ENCODE measurements at regions not wholly inside any gene's neighbourhood (a gene's known extent, or its start where the extent isn't known, plus 50 kb on each side); places are given as distances from the start of the nearest gene placed in this dataset.

- Histone ChIP-seq H3K9me3 (ENCODE audit: control insufficient read depth, low read depth, low read length) (no peaks in the 10 kb centered on the region), H2BK12ac (ENCODE audit: insufficient read length, low read depth, low read length) (no peak overlapping the region), H3K18ac (ENCODE audit: insufficient read length, low read depth, low read length) (no peak overlapping the region), H3K4me1 (ENCODE audit: insufficient read depth, low read length) (no peaks in the 10 kb centered on the region), H3K27me3 (ENCODE audit: insufficient read depth, low read length) (no peaks in the 10 kb centered on the region), H3K23me2 (ENCODE audit: insufficient read length, low read depth, low read length, poor library complexity, severe bottlenecking) (no peaks in the 10 kb centered on the region), H3T11ph (ENCODE audit: low read length) (no peak overlapping the region), H3K56ac (ENCODE audit: insufficient read length, low read depth, low read length) (no peak overlapping the region), H3K4me2 (ENCODE audit: insufficient read depth, insufficient read length, low read length) (no peak overlapping the region), H3K27ac (ENCODE audit: insufficient read length, low read depth, low read length) (no peak overlapping the region), H3K14ac (ENCODE audit: insufficient read depth, low read length) (no peak overlapping the region), H3K79me2 (ENCODE audit: insufficient read depth, low read length) (no peaks in the 10 kb centered on the region), H2BK5ac (ENCODE audit: insufficient read length, low read length) (no peak overlapping the region), H2BK15ac (ENCODE audit: low read depth, low read length) (no peak overlapping the region), H4K8ac (replicated peaks; ENCODE audit: insufficient read length, low read depth, low read length) (no peak overlapping the region), H2BK120ac (ENCODE audit: low read depth, low read length, poor library complexity, severe bottlenecking) (no peak overlapping the region), H4K5ac (ENCODE audit: insufficient read length, low read depth, low read length) (no peak overlapping the region), H3K23ac (ENCODE audit: insufficient read length, low read depth, low read length) (no peak overlapping the region), H3K79me1 (ENCODE audit: insufficient read depth, low read depth, low read length, poor library complexity, severe bottlenecking) (no peaks in the 10 kb centered on the region), H4K20me1 (ENCODE audit: control insufficient read depth, insufficient read depth, insufficient read length) (no peaks in the 10 kb centered on the region), H2BK20ac (ENCODE audit: low read depth, low read length, poor library complexity, severe bottlenecking) (no peak overlapping the region), H3K9ac (ENCODE audit: extremely low read depth, insufficient read length, low read length) (no peak overlapping the region), H2AFZ (ENCODE audit: low read length) (no peak overlapping the region), H2AK5ac (ENCODE audit: insufficient read length, low read length) (no peak overlapping the region), H3K4ac (ENCODE audit: low read depth, low read length) (no peak overlapping the region), H4K91ac (ENCODE audit: insufficient read length, low read depth, low read length) (no peak overlapping the region)
- Mint-ChIP-seq H3K4me3 (no peak overlapping the region), H3K4me1 (no peaks in the 10 kb centered on the region), H3K9me3 (peaks cover 12 to 17% of the 10 kb centered on the region in 2 experiments), H3K27me3 (ENCODE audit: low read depth) (no peaks in the 10 kb centered on the region), H3K27ac (no peak overlapping the region), H3K36me3 (ENCODE audit: insufficient read depth in 1 of 3, low read depth in 3 of 3) (peaks cover 4 to 21% (median 7%) of the 10 kb centered on the region in 3 experiments)
- no peak for DNase-seq
- TF ChIP-seq CTCF (conservative IDR thresholded peaks at IDR 0.05): no peak
Measured at GRCh38 chr6:22845467-22845866, 276.1 kb downstream of the HDGFL1 start.
